Nucleus accumbens (tissue), 56 donors: ENCODE measurements at regions not wholly inside any gene's neighbourhood (a gene's known extent, or its start where the extent isn't known, plus 50 kb on each side); places are given as distances from the start of the nearest gene placed in this dataset.

ENCODE experiments used
- DNase-seq, 56 donors: peaks; one replicate each; lab custom pipeline; 2025; lab: John Stamatoyannopoulos, UW

- no peak for DNase-seq
Observed at GRCh38 chr3:117756563-117756962, 1047.0 kb downstream of the TUSC7 start.

GRCh38 chr3:117761703-117762620 lies 1052.4 kb downstream of the TUSC7 start:
- DNase-seq = peak in 30 of 56 donors; percentile 8 to 70 (median 38)

GRCh38 chr3:117762621-117763037 lies 1053.0 kb downstream of the TUSC7 start:
- peak in 11 of 56 donors; percentile 33 to 66 (median 55) for DNase-seq

GRCh38 chr3:117763561-117763960 lies 1054.0 kb downstream of the TUSC7 start:
- no peak for DNase-seq

GRCh38 chr3:117768581-117768980 lies 1059.0 kb downstream of the TUSC7 start:
- no peak for DNase-seq

- DNase-seq = no peak
Observed at GRCh38 chr3:117774130-117774529, 1064.6 kb downstream of the TUSC7 start.

GRCh38 chr3:117786349-117786748 lies 1076.8 kb downstream of the TUSC7 start:
- DNase-seq = no peak

GRCh38 chr3:117788061-117788460 lies 1078.5 kb downstream of the TUSC7 start:
- peak in 3 of 56 donors; percentile 4 to 33 (median 17) for DNase-seq

GRCh38 chr3:117788506-117788905 lies 1078.9 kb downstream of the TUSC7 start:
- DNase-seq = no peak

- peak in 2 of 56 donors; percentile 3 to 7 for DNase-seq
Observed at GRCh38 chr3:117790235-117790987, 1080.8 kb downstream of the TUSC7 start.

GRCh38 chr3:117793622-117794265 lies 1084.2 kb downstream of the TUSC7 start:
- DNase-seq = no peak

GRCh38 chr3:117798221-117798620 lies 1088.6 kb downstream of the TUSC7 start:
- no peak for DNase-seq

GRCh38 chr3:117798687-117799386 lies 1089.3 kb downstream of the TUSC7 start:
- no peak for DNase-seq

GRCh38 chr3:117799387-117799735 lies 1089.8 kb downstream of the TUSC7 start:
- no peak for DNase-seq

- DNase-seq = no peak
Observed at GRCh38 chr3:117801912-117802239, 1092.3 kb downstream of the TUSC7 start.

- no peak for DNase-seq
Observed at GRCh38 chr3:117809186-117810081, 1099.9 kb downstream of the TUSC7 start.

- no peak for DNase-seq
Observed at GRCh38 chr3:117811786-117812185, 1102.2 kb downstream of the TUSC7 start.

- DNase-seq = no peak
Observed at GRCh38 chr3:117814975-117815374, 1105.4 kb downstream of the TUSC7 start.

GRCh38 chr3:117817103-117817502 lies 1107.5 kb downstream of the TUSC7 start:
- DNase-seq = no peak

GRCh38 chr3:117818592-117818991 lies 1109.0 kb downstream of the TUSC7 start:
- DNase-seq = no peak
